Osteoblast (primary cell): ENCODE measurements at regions not wholly inside any gene's neighbourhood (a gene's known extent, or its start where the extent isn't known, plus 50 kb on each side); places are given as distances from the start of the nearest gene placed in this dataset.

ENCODE experiments used
- DNase-seq: peaks from one replicate; pipeline ENCODE4 v3.0.0; 2011; ENCODE audit warnings: low spot score, mixed read lengths; ENCODE audit not compliant: insufficient read length; ENCODE audit errors: missing footprints
- H2AFZ ChIP-seq: 2 replicates; pipeline ENCODE4 v1.6.0; 2011; ENCODE audit warnings: mild to moderate bottlenecking, low read length
- H3K27ac ChIP-seq: 2 replicates; pipeline ENCODE4 v1.5.1; 2011; ENCODE audit warnings: mild to moderate bottlenecking, low read depth, low read length, moderate library complexity
- H3K27me3 ChIP-seq: 2 replicates; pipeline ENCODE4 v1.6.0; 2012; ENCODE audit warnings: mild to moderate bottlenecking, control low read depth, inconsistent platforms, low read length, moderate library complexity; ENCODE audit not compliant: insufficient read depth
- H3K36me3 ChIP-seq: 2 replicates; pipeline ENCODE4 v1.5.1; 2011; ENCODE audit warnings: mild to moderate bottlenecking, low read length, control low read depth, moderate library complexity; ENCODE audit not compliant: insufficient read depth
- H3K4me1 ChIP-seq: 2 replicates; pipeline ENCODE4 v1.5.1; 2011; ENCODE audit warnings: mild to moderate bottlenecking, low read length, control low read depth, moderate library complexity; ENCODE audit not compliant: insufficient read depth
- H3K4me2 ChIP-seq: 2 replicates; pipeline ENCODE4 v1.6.0; 2011; ENCODE audit warnings: mild to moderate bottlenecking, low read length; ENCODE audit not compliant: insufficient read depth
- H3K4me3 ChIP-seq: fragments of 200-600 bp; sonication (generic); 3 replicates; pipeline ENCODE4 v1.5.1; 2012; ENCODE audit warnings: mild to moderate bottlenecking, low read length, inconsistent platforms; ENCODE audit not compliant: insufficient read depth
- H3K79me2 ChIP-seq: 2 replicates; pipeline ENCODE4 v1.6.0; 2012; ENCODE audit warnings: mild to moderate bottlenecking, low read length, control low read depth, inconsistent platforms; ENCODE audit not compliant: insufficient read depth
- H3K9me3 ChIP-seq: 2 replicates; pipeline ENCODE4 v1.5.1; 2011; ENCODE audit warnings: low read depth, low read length, control low read depth
- H4K20me1 ChIP-seq: 2 replicates; pipeline ENCODE4 v1.6.0; 2012; ENCODE audit warnings: mild to moderate bottlenecking, low read length, control low read depth; ENCODE audit not compliant: insufficient read depth
- CTCF ChIP-seq: IDR thresholded peaks from 2 replicates; pipeline ENCODE4 v1.5.1; 2011; ENCODE audit warnings: mild to moderate bottlenecking, low read depth, low read length, moderate library complexity; ENCODE audit errors: extremely low read depth

GRCh38 chr4:4680758-4681157, 138.9 kb upstream of the STX18 start:
- TF ChIP-seq CTCF: no peak
- no peak overlapping the region for H2AFZ ChIP-seq
- DNase-seq: no peak
- H3K79me2 ChIP-seq: no peaks in the 10 kb centered on the region
- H3K4me2 ChIP-seq: no peak overlapping the region
- H3K4me1 ChIP-seq: peaks cover 9% of the 10 kb centered on the region
- H3K36me3 ChIP-seq: no peaks in the 10 kb centered on the region
- no peak overlapping the region for H3K27ac ChIP-seq
- H3K9me3 ChIP-seq: no peaks in the 10 kb centered on the region
- no peaks in the 10 kb centered on the region for H4K20me1 ChIP-seq
- H3K4me3 ChIP-seq: no peak overlapping the region
- peaks cover 20% of the 10 kb centered on the region for H3K27me3 ChIP-seq

- H3K79me2 ChIP-seq: no peaks in the 10 kb centered on the region
- peaks cover 6% of the 10 kb centered on the region for H3K4me1 ChIP-seq
- no peak overlapping the region for H3K4me2 ChIP-seq
- no peak for TF ChIP-seq CTCF
- no peaks in the 10 kb centered on the region for H3K9me3 ChIP-seq
- H3K4me3 ChIP-seq: no peak overlapping the region
- no peak overlapping the region for H3K27ac ChIP-seq
- no peaks in the 10 kb centered on the region for H4K20me1 ChIP-seq
- no peaks in the 10 kb centered on the region for H3K36me3 ChIP-seq
- DNase-seq: no peak
- H2AFZ ChIP-seq: no peak overlapping the region
- peaks cover 23% of the 10 kb centered on the region for H3K27me3 ChIP-seq
These were observed 138.4 kb upstream of the STX18 start for GRCh38 chr4:4680243-4680642.

DNA sequence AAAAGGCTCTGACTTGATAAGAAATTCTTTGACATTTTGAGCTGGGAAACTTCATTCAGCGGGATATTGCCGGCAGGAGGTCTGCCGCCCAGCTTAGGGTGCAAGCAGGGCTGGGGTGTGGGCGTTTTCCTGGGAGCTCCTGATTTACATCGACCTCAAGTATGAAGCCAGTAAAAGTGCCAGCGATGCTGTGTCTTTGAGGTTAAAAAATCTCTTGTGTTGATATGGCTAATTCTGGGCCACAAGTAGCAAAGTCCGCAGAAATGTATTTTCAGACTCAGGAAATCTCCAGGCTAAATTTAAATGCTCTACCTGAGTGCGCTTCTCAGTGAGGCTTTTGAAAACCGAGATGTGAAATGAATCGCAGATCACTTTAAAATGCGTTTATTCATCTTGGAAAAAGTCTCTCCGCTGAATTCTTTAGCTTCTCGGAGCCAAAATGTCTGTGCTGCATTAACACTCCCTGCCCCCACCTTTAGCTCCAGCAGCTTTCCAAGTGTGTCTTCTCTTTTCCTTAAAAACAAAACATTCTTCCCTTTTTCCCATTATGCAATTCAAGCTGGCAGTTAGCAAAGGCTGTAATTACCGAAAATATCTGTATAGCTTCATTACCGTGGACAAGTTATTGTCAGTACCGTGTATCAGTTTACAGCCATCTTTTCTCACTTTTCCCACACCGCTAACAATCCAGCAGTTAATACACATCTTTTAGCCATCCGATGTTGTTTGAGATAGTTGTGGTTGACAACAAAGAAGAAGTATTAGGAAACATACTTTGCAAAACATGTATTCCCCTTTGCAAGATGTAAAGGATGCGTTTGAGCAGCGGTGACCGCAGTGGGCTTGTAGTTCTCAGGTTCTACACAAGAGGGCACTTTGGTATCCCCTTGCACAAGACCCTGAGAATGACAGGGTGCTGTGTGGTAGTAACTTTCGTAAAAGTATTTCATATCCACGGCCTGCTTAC, 136.0 kb upstream of the STX18 start:
- Histone ChIP-seq H3K79me2 (no peaks in the 10 kb centered on the region), H3K4me2 (peak overlapping the region; percentile 65), H4K20me1 (no peaks in the 10 kb centered on the region), H3K36me3 (no peaks in the 10 kb centered on the region), H3K27ac (no peak overlapping the region), H3K27me3 (peaks cover 23% of the 10 kb centered on the region), H2AFZ (peak overlapping the region; percentile 33), H3K4me1 (peaks cover 6% of the 10 kb centered on the region), H3K9me3 (no peaks in the 10 kb centered on the region), H3K4me3 (peak overlapping the region; percentile 52)
- peak; percentile 74 for TF ChIP-seq CTCF
- DNase-seq: peak; percentile 83

GRCh38 chr4:4675641-4676040, 133.8 kb upstream of the STX18 start:
- Histone ChIP-seq H2AFZ (no peak overlapping the region), H3K79me2 (no peaks in the 10 kb centered on the region), H3K27me3 (peaks cover 23% of the 10 kb centered on the region), H4K20me1 (no peaks in the 10 kb centered on the region), H3K9me3 (no peaks in the 10 kb centered on the region), H3K36me3 (no peaks in the 10 kb centered on the region), H3K4me2 (no peak overlapping the region), H3K4me1 (peaks cover 6% of the 10 kb centered on the region), H3K27ac (no peak overlapping the region), H3K4me3 (no peak overlapping the region)
- TF ChIP-seq CTCF: no peak
- no peak for DNase-seq
